H1 (cell line): ENCODE measurements at regions not wholly inside any gene's neighbourhood (a gene's known extent, or its start where the extent isn't known, plus 50 kb on each side); places are given as distances from the start of the nearest gene placed in this dataset.

Experiments
- CREB1 ChIP-seq: IDR thresholded peaks from 2 replicates; pipeline ENCODE4 v1.6.1; 2012; ENCODE audit warnings: inconsistent platforms
- CTCF ChIP-seq, 3 experiments: IDR thresholded peaks; 1 replicate in 2 of 3; 2 replicates in 1 of 3; pipeline versions ENCODE4 v1.5.1 to v1.6.1; 2011; ENCODE audit warnings: low read length in 3 of 3, mild to moderate bottlenecking in 3 of 3, inconsistent platforms in 2 of 3, low read depth in 1 of 3, moderate library complexity in 1 of 3; ENCODE audit not compliant: insufficient read depth in 1 of 3; ENCODE audit errors: control extremely low read depth in 1 of 3
- MAFK ChIP-seq: IDR thresholded peaks from 2 replicates; pipeline ENCODE4 v1.6.1; 2012; ENCODE audit warnings: low read depth, mild to moderate bottlenecking, improper control_type of control experiment, low read length
- POLR2A ChIP-seq, 2 experiments: IDR thresholded peaks; 1 replicate in 1 of 2; 2 replicates in 1 of 2; pipeline ENCODE4 v1.6.1; 2011; ENCODE audit warnings: low read depth in 2 of 2, low read length in 2 of 2, mild to moderate bottlenecking in 2 of 2; ENCODE audit errors: control extremely low read depth in 1 of 2
- POLR2AphosphoS5 ChIP-seq: IDR thresholded peaks from 2 replicates; pipeline ENCODE4 v1.6.1; 2011; ENCODE audit warnings: low read depth, low read length

DNA sequence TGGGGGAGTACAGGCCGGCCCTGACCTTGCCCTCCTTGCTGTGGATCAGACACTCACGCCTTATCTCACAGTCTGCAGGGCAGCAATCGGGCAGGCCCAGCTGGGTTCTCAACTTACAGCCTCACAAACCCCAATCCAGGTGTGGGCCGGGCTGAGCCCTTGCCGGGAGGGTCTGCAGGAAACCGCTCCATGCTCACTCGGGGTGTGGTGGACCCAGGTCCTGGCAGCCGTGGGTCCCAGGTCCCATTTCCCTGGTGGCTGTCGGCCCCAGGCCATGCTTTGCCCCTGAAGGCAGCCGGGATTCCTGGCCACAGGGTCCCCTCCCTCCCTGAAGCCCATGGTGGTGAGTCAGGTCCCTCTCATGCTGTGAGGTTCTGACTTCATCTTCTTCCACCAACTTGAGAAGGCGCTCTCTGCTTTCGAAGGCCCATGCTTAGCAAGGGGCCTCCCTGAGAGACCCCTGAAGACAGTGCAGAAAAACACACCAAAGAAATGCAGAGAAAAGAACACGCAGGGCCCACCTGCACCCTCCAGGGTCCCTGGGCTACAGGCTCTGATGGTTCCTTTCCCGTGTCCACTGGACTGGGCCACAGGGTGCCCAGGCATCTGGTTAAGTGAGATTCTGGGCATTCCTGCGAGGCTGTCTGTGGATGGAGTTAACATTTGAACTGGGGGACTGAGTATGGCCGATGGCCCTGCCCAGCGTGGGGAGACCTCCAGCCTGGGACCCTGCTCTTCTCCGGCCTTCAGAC lies 588.2 kb downstream of the BRD1 start:
- TF ChIP-seq CTCF (IDR thresholded peaks at IDR 0.05; ENCODE audit: control extremely low read depth in 1 of 3, insufficient read depth in 1 of 3, low read depth in 1 of 3, low read length in 3 of 3) (no peak), POLR2A (IDR thresholded peaks at IDR 0.05; ENCODE audit: control extremely low read depth in 1 of 2, low read depth in 2 of 2, low read length in 2 of 2) (no peak), POLR2AphosphoS5 (no peak), MAFK (no peak), CREB1 (no peak)
